Transverse colon (tissue), 4 donors: ENCODE measurements at regions not wholly inside any gene's neighbourhood (a gene's known extent, or its start where the extent isn't known, plus 50 kb on each side); places are given as distances from the start of the nearest gene placed in this dataset.
"Not testable (repeated sequence)": the region's sequence is repeated elsewhere in the genome, so short reads cannot be mapped to it uniquely, and the experiment has no call there.

Experiments used
- DNase-seq: peaks from one replicate; pipeline ENCODE4 v3.0.0-alpha.2; 2019
- H3K27ac ChIP-seq, 4 donors: fragments of 200-600 bp; sonication (generic); 2 replicates each; pipeline ENCODE4 v1.5.1; 2016 to 2018; ENCODE audit warnings: inconsistent platforms in 4 of 4
- H3K27me3 ChIP-seq: fragments of 200-600 bp; sonication (generic); 2 replicates; pipeline ENCODE4 v1.5.1; 2017; ENCODE audit warnings: inconsistent platforms
- H3K36me3 ChIP-seq, 4 donors: fragments of 200-600 bp; sonication (generic); 2 replicates each; pipeline ENCODE4 v1.5.1; 2017 to 2019; ENCODE audit warnings: inconsistent platforms in 4 of 4
- H3K4me1 ChIP-seq, 4 donors: fragments of 200-600 bp; sonication (generic); 2 replicates each; pipeline ENCODE4 v1.5.1; 2017 to 2020; ENCODE audit warnings: inconsistent platforms in 4 of 4
- H3K4me3 ChIP-seq, 4 donors: fragments of 200-600 bp; sonication (generic); 1 replicate in 1 of 4; 2 replicates in 3 of 4; pipeline versions ENCODE4 v1.5.1 to v1.6.1; 2017 to 2019; ENCODE audit warnings: inconsistent platforms in 4 of 4
- H3K9me3 ChIP-seq, 2 donors: fragments of 200-600 bp; sonication (generic); 2 replicates each; pipeline ENCODE4 v1.5.1; 2017 to 2019; ENCODE audit warnings: inconsistent platforms in 2 of 2
- EP300 ChIP-seq: sonication (generic); formaldehyde crosslinking; IDR thresholded peaks from one replicate; pipeline ENCODE4 v1.6.1; 2017; ENCODE audit warnings: antibody characterized with exemption, low read depth
- POLR2A ChIP-seq: fragments of 450-650 bp; IDR thresholded peaks from one replicate; pipeline ENCODE4 v1.6.1; 2016; ENCODE audit warnings: antibody characterized with exemption, mild to moderate bottlenecking, moderate library complexity
- POLR2AphosphoS5 ChIP-seq, 3 donors: sonication (generic); formaldehyde crosslinking; IDR thresholded peaks; one replicate each; pipeline ENCODE4 v1.6.1; 2016; ENCODE audit warnings: antibody characterized with exemption in 3 of 3
- WGBS, 2 donors: methylation state at CpG; one replicate each; pipeline ENCODE4 v1.1.5; 2018; ENCODE audit warnings: low coverage in 1 of 2; 5-methylcytosine and 5-hydroxymethylcytosine counted together
- in situ Hi-C, 4 donors: fragments of 200-750 bp; cut with MboI; loops; one replicate each; pipeline versions ENCODE4 v1.15.0 to v1.15.1; 2017; ENCODE audit warnings: low sequenced_read_pairs in 3 of 4, low pct_ligation_motif_present in 1 of 4, low pct_unique_long_range_greater_than_20kb in 1 of 4
- intact Hi-C: fragments of 100-400 bp; cut with DNase I; formaldehyde crosslinking; loops from one replicate; pipeline ENCODE4 v1.15.1; 2023; ENCODE audit warnings: low total_unique reads
- TF ChIP-seq, protein P1 (sequence below), 5 experiments: fragments of 200-600 bp in 3 of 5; fragments of 450-650 bp in 2 of 5; sonication (generic) in 3 of 5; IDR thresholded peaks; 1 replicate in 2 of 5; 2 replicates in 3 of 5; pipeline ENCODE4 v1.5.1; 2016 to 2017; ENCODE audit warnings: antibody characterized with exemption in 5 of 5, inconsistent platforms in 3 of 5, mild to moderate bottlenecking in 2 of 5, moderate library complexity in 1 of 5

DNA sequence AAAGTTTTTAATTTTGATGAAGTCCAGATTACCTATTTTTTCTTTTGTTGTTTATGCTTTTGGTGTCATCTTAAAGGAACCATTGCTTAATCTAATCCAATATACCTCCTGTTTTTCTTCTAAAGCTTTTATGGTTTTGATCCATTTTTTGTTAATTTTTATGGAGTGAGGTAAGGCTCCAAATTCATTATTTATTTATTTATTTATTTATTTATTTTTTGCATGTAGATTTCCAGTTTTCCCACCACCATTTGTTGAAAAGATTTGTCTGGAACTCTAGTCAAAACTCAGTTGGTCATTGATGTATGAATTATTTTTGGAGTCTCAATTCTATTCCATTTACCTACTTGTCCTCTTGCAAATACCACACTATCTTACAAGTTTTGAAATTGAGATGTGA, 99.4 kb upstream of the RBMS1 start:
- H3K36me3 ChIP-seq = no peaks in the 10 kb centered on the region
- no peak for TF ChIP-seq EP300
- TF ChIP-seq POLR2AphosphoS5 (IDR thresholded peaks at IDR 0.05) = no peak
- TF ChIP-seq, protein P1, sequence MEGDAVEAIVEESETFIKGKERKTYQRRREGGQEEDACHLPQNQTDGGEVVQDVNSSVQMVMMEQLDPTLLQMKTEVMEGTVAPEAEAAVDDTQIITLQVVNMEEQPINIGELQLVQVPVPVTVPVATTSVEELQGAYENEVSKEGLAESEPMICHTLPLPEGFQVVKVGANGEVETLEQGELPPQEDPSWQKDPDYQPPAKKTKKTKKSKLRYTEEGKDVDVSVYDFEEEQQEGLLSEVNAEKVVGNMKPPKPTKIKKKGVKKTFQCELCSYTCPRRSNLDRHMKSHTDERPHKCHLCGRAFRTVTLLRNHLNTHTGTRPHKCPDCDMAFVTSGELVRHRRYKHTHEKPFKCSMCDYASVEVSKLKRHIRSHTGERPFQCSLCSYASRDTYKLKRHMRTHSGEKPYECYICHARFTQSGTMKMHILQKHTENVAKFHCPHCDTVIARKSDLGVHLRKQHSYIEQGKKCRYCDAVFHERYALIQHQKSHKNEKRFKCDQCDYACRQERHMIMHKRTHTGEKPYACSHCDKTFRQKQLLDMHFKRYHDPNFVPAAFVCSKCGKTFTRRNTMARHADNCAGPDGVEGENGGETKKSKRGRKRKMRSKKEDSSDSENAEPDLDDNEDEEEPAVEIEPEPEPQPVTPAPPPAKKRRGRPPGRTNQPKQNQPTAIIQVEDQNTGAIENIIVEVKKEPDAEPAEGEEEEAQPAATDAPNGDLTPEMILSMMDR (IDR thresholded peaks at IDR 0.05) = no peak
- TF ChIP-seq POLR2A = no peak
- H3K9me3 ChIP-seq = no peaks in the 10 kb centered on the region
- H3K4me3 ChIP-seq = no peak overlapping the region
- no peak for DNase-seq
- intact Hi-C loops (no loop called here), in situ Hi-C loops (no loop called here)
- no peak overlapping the region for H3K27ac ChIP-seq
- no peaks in the 10 kb centered on the region for H3K27me3 ChIP-seq
- no peaks in the 10 kb centered on the region for H3K4me1 ChIP-seq

DNA sequence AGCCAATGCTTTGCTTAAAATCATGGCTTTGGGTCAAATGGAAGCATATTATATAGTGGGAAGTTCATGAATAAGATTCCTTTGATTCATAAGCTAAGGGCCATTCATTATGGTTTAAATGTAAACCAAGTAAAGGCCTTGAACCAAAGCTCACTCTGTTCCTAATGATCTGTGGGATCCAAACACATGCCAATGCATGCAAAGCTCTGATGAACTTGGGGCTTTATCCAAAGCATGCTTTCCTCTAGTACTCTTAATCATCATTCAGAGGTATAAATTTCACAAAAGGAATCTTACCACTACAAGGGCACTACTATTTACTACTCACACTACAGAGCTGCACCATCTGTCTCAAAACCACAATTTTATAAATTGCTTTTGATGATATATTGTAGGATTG, 102.8 kb upstream of the RBMS1 start:
- TF ChIP-seq POLR2AphosphoS5 (IDR thresholded peaks at IDR 0.05) = no peak
- TF ChIP-seq, protein P1 (IDR thresholded peaks at IDR 0.05) = no peak
- no peak for TF ChIP-seq POLR2A
- no peak for TF ChIP-seq EP300
- Histone ChIP-seq H3K4me3 (no peak overlapping the region), H3K36me3 (no peaks in the 10 kb centered on the region), H3K27ac (no peak overlapping the region), H3K4me1 (no peaks in the 10 kb centered on the region), H3K27me3 (no peaks in the 10 kb centered on the region), H3K9me3 (no peaks in the 10 kb centered on the region)
- DNase-seq = no peak
- intact Hi-C loops (no loop called here), in situ Hi-C loops (no loop called here)

DNA sequence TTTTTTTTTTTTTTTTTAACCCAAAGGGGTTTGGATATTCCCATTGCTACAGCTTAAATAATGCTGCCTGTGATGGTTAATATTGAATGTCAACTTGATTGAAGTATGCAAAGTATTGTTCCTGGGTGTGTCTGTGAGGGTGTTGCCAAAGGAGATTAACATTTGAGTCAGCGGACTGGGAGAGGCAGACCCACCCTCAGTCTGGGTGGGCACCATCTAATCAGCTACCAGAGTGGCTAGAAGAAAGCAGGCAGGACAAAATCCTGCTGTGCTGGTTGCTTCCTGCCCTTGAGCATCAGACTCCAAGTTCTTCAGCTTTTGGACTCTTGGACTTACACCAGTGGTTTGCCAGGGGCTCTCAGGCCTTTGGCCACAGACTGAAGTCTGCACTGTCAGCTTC, 106.8 kb upstream of the RBMS1 start:
- WGBS, 2 donors = 72% methylated on average over 1 of the region's 1 CpG; no CpG with 5 or more reads in 1 of the 2 donors
- DNase-seq, intact Hi-C loops, H3K4me3 ChIP-seq, in situ Hi-C loops, H3K27ac ChIP-seq, H3K36me3 ChIP-seq, H3K27me3 ChIP-seq, H3K9me3 ChIP-seq, H3K4me1 ChIP-seq: not testable (repeated sequence)

DNA sequence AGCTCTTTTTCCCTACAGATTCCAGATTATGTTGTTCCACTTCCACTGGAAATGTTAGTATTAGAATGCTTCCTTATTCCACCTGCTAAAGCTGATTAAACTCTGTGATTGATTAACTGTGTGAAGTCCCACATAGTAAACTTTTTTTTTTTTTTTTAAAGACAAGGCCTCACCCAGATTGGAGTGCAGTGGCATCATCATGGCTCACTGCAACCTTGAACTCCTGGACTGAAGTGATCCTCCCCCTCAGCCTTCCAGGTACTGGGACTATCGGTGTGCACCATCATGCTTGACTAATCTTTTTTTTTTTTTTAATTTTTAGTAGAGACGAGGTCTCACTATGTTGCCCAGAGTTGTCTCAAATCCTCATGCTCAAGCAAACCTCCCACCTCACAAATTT, 108.5 kb upstream of the RBMS1 start:
- Histone ChIP-seq H3K27ac (no peak overlapping the region), H3K4me1 (no peaks in the 10 kb centered on the region), H3K4me3 (no peak overlapping the region), H3K9me3 (no peaks in the 10 kb centered on the region), H3K27me3 (no peaks in the 10 kb centered on the region), H3K36me3 (no peaks in the 10 kb centered on the region)
- TF ChIP-seq POLR2AphosphoS5 (IDR thresholded peaks at IDR 0.05) = no peak
- TF ChIP-seq EP300 = no peak
- TF ChIP-seq POLR2A = no peak
- TF ChIP-seq, protein P1 (IDR thresholded peaks at IDR 0.05) = no peak
- intact Hi-C loops = no loop called here
- DNase-seq = no peak
- in situ Hi-C loops = no loop called here
- WGBS, 2 donors = 83 to 86% methylated on average over 2 of the region's 2 CpGs

GRCh38 chr2:160603771-160604510, 110.3 kb upstream of the RBMS1 start:
- no peak for DNase-seq
- H3K36me3 ChIP-seq = no peaks in the 10 kb centered on the region
- H3K4me1 ChIP-seq = no peaks in the 10 kb centered on the region
- no peaks in the 10 kb centered on the region for H3K9me3 ChIP-seq
- WGBS, 2 donors = 62 to 64% methylated on average over 2 to 3 of the region's 3 CpGs
- H3K27me3 ChIP-seq = no peaks in the 10 kb centered on the region
- H3K4me3 ChIP-seq = no peak overlapping the region
- intact Hi-C loops = no loop called here
- H3K27ac ChIP-seq = no peak overlapping the region
- TF ChIP-seq POLR2A = no peak
- TF ChIP-seq, protein P1 (IDR thresholded peaks at IDR 0.05) = no peak
- TF ChIP-seq POLR2AphosphoS5 (IDR thresholded peaks at IDR 0.05) = no peak
- no peak for TF ChIP-seq EP300
- in situ Hi-C loops = no loop called here
